ENCODE measurements at regions not wholly inside any gene's neighbourhood (a gene's known extent, or its start where the extent isn't known, plus 50 kb on each side); places are given as distances from the start of the nearest gene placed in this dataset.

DNA sequence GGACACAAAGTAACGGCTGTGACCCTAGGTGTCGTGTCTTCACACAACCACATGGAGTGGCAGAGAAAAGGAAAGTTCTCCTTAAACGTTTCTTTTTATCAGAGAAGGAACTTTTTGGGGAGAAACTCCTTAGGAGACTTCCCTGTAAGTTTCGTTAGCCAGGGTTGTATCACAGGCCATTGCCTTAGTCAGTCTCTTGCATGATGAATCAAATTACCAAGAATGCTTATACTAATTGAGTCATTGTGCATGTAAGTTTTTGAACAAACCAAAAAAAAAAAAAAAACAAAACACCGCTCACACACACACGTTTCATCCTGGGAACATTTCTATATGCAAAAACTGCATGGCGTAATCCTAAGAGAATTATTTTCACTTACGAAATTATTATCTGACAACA, 150.4 kb upstream of the SATB1 start (continued):
- TF ChIP-seq, protein P1, sequence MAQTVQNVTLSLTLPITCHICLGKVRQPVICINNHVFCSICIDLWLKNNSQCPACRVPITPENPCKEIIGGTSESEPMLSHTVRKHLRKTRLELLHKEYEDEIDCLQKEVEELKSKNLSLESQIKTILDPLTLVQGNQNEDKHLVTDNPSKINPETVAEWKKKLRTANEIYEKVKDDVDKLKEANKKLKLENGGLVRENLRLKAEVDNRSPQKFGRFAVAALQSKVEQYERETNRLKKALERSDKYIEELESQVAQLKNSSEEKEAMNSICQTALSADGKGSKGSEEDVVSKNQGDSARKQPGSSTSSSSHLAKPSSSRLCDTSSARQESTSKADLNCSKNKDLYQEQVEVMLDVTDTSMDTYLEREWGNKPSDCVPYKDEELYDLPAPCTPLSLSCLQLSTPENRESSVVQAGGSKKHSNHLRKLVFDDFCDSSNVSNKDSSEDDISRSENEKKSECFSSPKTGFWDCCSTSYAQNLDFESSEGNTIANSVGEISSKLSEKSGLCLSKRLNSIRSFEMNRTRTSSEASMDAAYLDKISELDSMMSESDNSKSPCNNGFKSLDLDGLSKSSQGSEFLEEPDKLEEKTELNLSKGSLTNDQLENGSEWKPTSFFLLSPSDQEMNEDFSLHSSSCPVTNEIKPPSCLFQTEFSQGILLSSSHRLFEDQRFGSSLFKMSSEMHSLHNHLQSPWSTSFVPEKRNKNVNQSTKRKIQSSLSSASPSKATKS (CRISPR knock-in tag; IDR thresholded peaks at IDR 0.05) = no peak

DNA sequence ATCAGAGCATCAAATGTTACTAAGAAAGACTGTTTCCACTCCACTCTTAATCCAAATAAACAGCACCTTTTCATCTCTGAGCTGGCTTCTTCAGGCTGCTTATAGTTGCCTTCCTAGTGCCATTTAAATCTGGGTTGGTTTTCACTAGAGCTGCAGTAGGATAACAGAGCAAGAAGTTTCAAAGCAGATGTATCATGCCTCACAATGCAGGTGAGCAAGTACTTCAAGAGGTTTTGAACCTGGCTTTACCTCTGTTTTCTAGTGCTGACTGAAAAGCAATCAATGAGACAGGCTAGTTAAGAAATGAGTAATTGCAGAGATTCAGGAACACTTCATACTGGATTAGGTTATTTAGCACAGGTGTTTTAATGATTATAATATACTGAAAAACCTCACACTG, 147.7 kb upstream of the SATB1 start:
- Histone ChIP-seq H3K79me2 (ENCODE audit: control insufficient read depth, insufficient read depth, low read length) (no peaks in the 10 kb centered on the region), H3K36me3 (ENCODE audit: control insufficient read depth, insufficient read depth, low read length) (no peaks in the 10 kb centered on the region), H3K4me2 (ENCODE audit: insufficient read depth, low read length) (no peak overlapping the region), H3K4me1 (replicated peaks in 1 of 2; ENCODE audit: control insufficient read depth in 2 of 2, insufficient read depth in 2 of 2, low read length in 2 of 2) (no peaks in the 10 kb centered on the region), H2AFZ (ENCODE audit: low read depth, low read length) (no peak overlapping the region), H3K27me3 (ENCODE audit: control insufficient read depth in 2 of 2, insufficient read depth in 2 of 2, low read length in 2 of 2) (no peaks in the 10 kb centered on the region), H3K4me3 (no peak overlapping the region), H3K9me3 (replicated peaks; ENCODE audit: control insufficient read depth, insufficient read depth, low read depth, low read length) (no peaks in the 10 kb centered on the region), H3K27ac (ENCODE audit: extremely low read depth, low read depth, low read length) (no peak overlapping the region), H3K9ac (ENCODE audit: insufficient read depth in 1 of 2, low read depth in 2 of 2, low read length in 2 of 2) (no peak overlapping the region), H4K20me1 (replicated peaks; ENCODE audit: control insufficient read depth, insufficient read depth, low read length) (no peaks in the 10 kb centered on the region), H3K9me1 (ENCODE audit: control insufficient read depth, insufficient read depth, low read length) (no peaks in the 10 kb centered on the region)
- DNase-seq (ENCODE audit: extremely low read depth in 1 of 4, low spot score in 3 of 4) = no peak
- intact Hi-C loops (cut with micrococcal nuclease) (no loop called here), in situ Hi-C loops (cut with MboI) (no loop called here)
- BruUV-seq (replicated peaks) = no TSS peak
- ChIA-PET CTCF (ENCODE audit: low intra/inter-chr PET ratio) (no interaction called here), POLR2A (no interaction called here)
- no peak for TF ChIP-seq DACH1 (IDR thresholded peaks at IDR 0.05; ENCODE audit: partially characterized antibody)
- TF ChIP-seq NCOR1 (IDR thresholded peaks at IDR 0.05) = no peak
- TF ChIP-seq PCBP2 (IDR thresholded peaks at IDR 0.05; ENCODE audit: low read depth, low read length, poor library complexity, severe bottlenecking) = no peak
- no peak for TF ChIP-seq BCLAF1 (IDR thresholded peaks at IDR 0.05; ENCODE audit: borderline replicate concordance in 1 of 2, control insufficient read depth in 1 of 2, low read depth in 2 of 2, low read length in 1 of 2)
- TF ChIP-seq, protein P2, sequence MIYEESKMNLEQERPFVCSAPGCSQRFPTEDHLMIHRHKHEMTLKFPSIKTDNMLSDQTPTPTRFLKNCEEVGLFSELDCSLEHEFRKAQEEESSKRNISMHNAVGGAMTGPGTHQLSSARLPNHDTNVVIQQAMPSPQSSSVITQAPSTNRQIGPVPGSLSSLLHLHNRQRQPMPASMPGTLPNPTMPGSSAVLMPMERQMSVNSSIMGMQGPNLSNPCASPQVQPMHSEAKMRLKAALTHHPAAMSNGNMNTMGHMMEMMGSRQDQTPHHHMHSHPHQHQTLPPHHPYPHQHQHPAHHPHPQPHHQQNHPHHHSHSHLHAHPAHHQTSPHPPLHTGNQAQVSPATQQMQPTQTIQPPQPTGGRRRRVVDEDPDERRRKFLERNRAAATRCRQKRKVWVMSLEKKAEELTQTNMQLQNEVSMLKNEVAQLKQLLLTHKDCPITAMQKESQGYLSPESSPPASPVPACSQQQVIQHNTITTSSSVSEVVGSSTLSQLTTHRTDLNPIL (CRISPR knock-in tag; IDR thresholded peaks at IDR 0.05) = no peak
- no peak for ATAC-seq
- FAIRE-seq = no peak

Data from K562 (cell line).